HepG2 (cell line): ENCODE measurements at regions not wholly inside any gene's neighbourhood (a gene's known extent, or its start where the extent isn't known, plus 50 kb on each side); places are given as distances from the start of the nearest gene placed in this dataset.

Source experiments
- ARHGAP35 ChIP-seq: sonication (generic); formaldehyde crosslinking; IDR thresholded peaks from 2 replicates; pipeline ENCODE4 v1.9.0; 2022; ENCODE audit warnings: mild to moderate bottlenecking, inconsistent platforms, moderate library complexity, missing genetic modification reagents, borderline replicate concordance
- KDM5A ChIP-seq: fragments of 200-600 bp; sonication (generic); IDR thresholded peaks from 2 replicates; pipeline ENCODE4 v1.7.0; 2018; ENCODE audit warnings: antibody characterized with exemption, mild to moderate bottlenecking, low read length, borderline replicate concordance
- KMT2A ChIP-seq: sonication (generic); formaldehyde crosslinking; IDR thresholded peaks from 2 replicates; pipeline ENCODE4 v1.4.0; 2020; ENCODE audit warnings: missing genetic modification reagents
- PAXIP1 ChIP-seq: sonication (generic); formaldehyde crosslinking; conservative IDR thresholded peaks from 2 replicates; pipeline ENCODE4 v1.4.0; 2020; ENCODE audit warnings: mild to moderate bottlenecking, missing genetic modification reagents, moderate library complexity
- PRDM10 ChIP-seq: sonication (generic); formaldehyde crosslinking; IDR thresholded peaks from 2 replicates; pipeline ENCODE4 v1.4.0; 2020; ENCODE audit warnings: low read depth, missing genetic modification reagents
- YEATS4 ChIP-seq: sonication (generic); formaldehyde crosslinking; IDR thresholded peaks from 2 replicates; pipeline ENCODE4 v1.4.0; 2020; ENCODE audit warnings: missing genetic modification reagents, borderline replicate concordance
- ZNF318 ChIP-seq: sonication (generic); formaldehyde crosslinking; IDR thresholded peaks from 2 replicates; pipeline ENCODE4 v1.4.0; 2020; ENCODE audit warnings: mild to moderate bottlenecking, missing genetic modification reagents
- ZNF512B ChIP-seq: sonication (generic); formaldehyde crosslinking; IDR thresholded peaks from 2 replicates; pipeline ENCODE4 v1.5.1; 2020; ENCODE audit warnings: missing genetic modification reagents, mild to moderate bottlenecking, borderline replicate concordance

GRCh38 chr5:142221091-142221860, 103.5 kb downstream of the SPRY4 start (continued):
- TF ChIP-seq ZNF512B (CRISPR knock-in tag) (no peak), YEATS4 (CRISPR knock-in tag) (no peak), PRDM10 (CRISPR knock-in tag) (no peak), KDM5A (no peak), ARHGAP35 (CRISPR knock-in tag) (no peak), KMT2A (CRISPR knock-in tag) (no peak), ZNF318 (CRISPR knock-in tag) (no peak), PAXIP1 (CRISPR knock-in tag) (0 out of 2 replicates have a peak, but pooled peaks have one; percentile 37)
